Mammary epithelial cell (primary cell): ENCODE measurements at regions not wholly inside any gene's neighbourhood (a gene's known extent, or its start where the extent isn't known, plus 50 kb on each side); places are given as distances from the start of the nearest gene placed in this dataset.

ENCODE experiments used
- EZH2 ChIP-seq: IDR thresholded peaks from 2 replicates; pipeline ENCODE4 v1.6.1; 2012; ENCODE audit warnings: low read length, inconsistent platforms, borderline replicate concordance
- TF ChIP-seq, protein P1 (sequence below), 2 donors: IDR thresholded peaks in 1 of 2; conservative IDR thresholded peaks in 1 of 2; 2 replicates each; pipeline ENCODE4 v1.5.1; 2011 to 2012; ENCODE audit warnings: inconsistent platforms in 2 of 2, low read length in 2 of 2, mild to moderate bottlenecking in 2 of 2, control low read depth in 1 of 2, low read depth in 1 of 2; ENCODE audit not compliant: insufficient read depth in 1 of 2; ENCODE audit errors: extremely low read depth in 1 of 2

DNA sequence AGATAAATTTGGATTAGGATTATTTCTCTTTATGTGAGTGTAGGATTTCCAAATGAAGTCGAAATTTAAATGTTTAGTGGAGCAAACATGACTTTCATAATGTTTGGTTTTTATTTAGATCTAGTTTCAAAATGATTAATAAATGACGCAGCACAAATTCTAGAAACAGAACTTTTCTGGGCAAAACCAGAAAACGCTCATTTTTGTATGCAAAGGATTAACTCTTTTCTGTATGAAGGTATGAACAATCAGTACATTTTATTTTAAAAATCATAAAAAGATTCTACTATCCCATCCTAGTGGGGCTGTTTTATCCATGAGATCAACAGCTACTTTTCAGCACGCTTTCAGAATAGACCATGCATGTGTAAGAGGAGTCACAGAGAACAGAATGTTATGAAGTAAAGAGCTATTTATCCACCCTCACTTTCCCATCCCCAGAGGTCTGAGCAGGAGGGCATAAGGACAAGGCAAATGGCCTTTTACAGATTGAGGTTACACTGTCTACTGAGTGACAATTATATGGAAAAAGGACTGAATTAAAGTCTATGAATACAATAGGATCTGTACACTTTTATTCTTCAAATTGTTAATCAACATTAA is 270.8 kb downstream of the ZEB2 start:
- TF ChIP-seq, protein P1, sequence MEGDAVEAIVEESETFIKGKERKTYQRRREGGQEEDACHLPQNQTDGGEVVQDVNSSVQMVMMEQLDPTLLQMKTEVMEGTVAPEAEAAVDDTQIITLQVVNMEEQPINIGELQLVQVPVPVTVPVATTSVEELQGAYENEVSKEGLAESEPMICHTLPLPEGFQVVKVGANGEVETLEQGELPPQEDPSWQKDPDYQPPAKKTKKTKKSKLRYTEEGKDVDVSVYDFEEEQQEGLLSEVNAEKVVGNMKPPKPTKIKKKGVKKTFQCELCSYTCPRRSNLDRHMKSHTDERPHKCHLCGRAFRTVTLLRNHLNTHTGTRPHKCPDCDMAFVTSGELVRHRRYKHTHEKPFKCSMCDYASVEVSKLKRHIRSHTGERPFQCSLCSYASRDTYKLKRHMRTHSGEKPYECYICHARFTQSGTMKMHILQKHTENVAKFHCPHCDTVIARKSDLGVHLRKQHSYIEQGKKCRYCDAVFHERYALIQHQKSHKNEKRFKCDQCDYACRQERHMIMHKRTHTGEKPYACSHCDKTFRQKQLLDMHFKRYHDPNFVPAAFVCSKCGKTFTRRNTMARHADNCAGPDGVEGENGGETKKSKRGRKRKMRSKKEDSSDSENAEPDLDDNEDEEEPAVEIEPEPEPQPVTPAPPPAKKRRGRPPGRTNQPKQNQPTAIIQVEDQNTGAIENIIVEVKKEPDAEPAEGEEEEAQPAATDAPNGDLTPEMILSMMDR (conservative IDR thresholded peaks at IDR 0.05 in 1 of 2, IDR thresholded peaks at IDR 0.05 in 1 of 2; ENCODE audit: extremely low read depth in 1 of 2, insufficient read depth in 1 of 2, low read depth in 1 of 2, low read length in 2 of 2): no peak
- no peak for TF ChIP-seq EZH2
